NCI-H1105 treated with DMSO at 0.1 percent for 48 hours (cell line): ENCODE measurements at regions not wholly inside any gene's neighbourhood (a gene's known extent, or its start where the extent isn't known, plus 50 kb on each side); places are given as distances from the start of the nearest gene placed in this dataset.
A peak's percentile ranks its signal among the peaks of the same experiment; 100 is the strongest.
"Not testable (repeated sequence)": the region's sequence is repeated elsewhere in the genome, so short reads cannot be mapped to it uniquely, and the experiment has no call there.

Experiments used
- DNase-seq: peaks from one replicate; lab custom pipeline; 2025; lab: John Stamatoyannopoulos, UW

DNA sequence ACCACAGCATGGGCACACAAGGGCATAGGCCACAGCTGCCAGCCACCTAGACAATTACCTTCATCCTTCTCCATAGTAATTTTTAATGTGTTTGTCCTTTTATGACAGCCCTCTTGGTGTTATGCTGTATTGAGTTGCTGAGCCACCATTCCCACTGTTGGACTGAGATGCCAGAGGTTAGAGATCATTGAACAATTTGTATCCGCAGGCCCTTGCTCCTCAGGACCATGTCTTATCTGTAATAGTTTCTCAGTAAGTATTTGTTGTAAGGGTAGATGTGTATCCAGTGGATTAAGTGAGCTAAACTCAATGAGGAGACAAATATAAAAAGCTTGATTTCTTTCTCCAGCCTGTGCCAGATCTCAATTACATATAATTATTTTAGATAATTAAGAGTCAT, 832.8 kb upstream of the ID2 start:
- DNase-seq, result peak; percentile 36

DNA sequence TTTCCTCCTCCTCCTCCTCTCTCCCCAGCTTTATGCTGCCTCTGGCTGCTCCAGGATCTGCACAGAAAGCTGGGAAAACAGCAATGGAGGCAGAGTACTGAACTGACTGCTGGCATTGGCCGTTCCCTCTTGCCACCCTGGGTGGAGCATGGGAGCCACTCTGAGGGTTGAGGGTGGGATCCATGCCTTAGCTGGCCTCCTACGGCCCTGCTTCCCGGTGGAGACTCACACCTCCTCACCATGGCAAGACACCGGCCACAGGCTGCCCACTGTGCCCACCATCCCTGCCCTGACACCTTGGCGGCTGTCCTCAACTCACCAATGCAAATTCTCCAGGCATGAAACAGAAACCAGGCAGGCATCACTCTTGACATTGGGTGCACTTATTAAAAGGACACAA, 832.3 kb upstream of the ID2 start:
- DNase-seq, result no peak

DNA sequence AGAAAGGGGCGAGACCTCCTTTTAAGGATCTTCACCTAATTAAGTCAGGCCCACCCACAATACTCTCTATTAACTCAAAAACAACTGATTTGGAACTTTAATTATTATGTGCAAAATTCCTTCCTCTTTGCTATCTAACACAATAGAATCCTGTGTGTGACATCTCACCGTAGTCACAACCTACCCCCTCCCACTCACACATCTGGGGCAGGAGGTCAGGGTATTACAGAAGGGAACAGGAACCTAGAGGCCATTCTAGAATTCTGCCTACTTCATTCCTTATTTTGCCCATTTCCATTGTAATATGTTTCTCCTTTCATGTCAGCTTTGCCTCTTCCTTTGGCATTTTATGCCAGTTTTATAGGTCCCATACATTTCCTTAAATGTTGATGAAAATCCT, 829.3 kb upstream of the ID2 start:
- DNase-seq, result no peak

GRCh38 chr2:7857904-7858303, 824.0 kb upstream of the ID2 start:
- DNase-seq, result no peak

DNA sequence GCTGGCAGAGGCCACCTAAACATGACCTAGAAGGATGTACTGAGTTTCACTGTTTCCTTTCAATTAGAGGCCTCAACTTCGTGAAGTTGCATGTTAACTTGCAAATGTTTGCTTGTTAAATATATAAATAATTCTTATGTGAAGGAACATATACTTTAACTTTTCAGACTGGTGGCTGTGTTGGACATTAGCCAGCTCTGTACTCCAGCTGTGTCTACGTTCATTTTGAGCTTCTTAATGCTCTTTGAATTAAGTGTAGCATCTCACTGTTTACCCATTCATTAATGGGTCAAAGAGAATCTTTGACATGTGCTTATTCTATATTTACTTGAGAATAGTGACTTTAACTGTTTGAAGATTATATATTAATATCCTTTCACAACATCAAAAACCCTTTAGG, 823.2 kb upstream of the ID2 start:
- no peak for DNase-seq

- DNase-seq, result peak; percentile 7
Observed at GRCh38 chr2:7860693-7861092, 821.2 kb upstream of the ID2 start.

- no peak for DNase-seq
Observed at GRCh38 chr2:7861910-7862702, 819.8 kb upstream of the ID2 start.

GRCh38 chr2:7866104-7866503, 815.8 kb upstream of the ID2 start:
- DNase-seq, result no peak

GRCh38 chr2:7866825-7867224, 815.0 kb upstream of the ID2 start:
- no peak for DNase-seq

DNA sequence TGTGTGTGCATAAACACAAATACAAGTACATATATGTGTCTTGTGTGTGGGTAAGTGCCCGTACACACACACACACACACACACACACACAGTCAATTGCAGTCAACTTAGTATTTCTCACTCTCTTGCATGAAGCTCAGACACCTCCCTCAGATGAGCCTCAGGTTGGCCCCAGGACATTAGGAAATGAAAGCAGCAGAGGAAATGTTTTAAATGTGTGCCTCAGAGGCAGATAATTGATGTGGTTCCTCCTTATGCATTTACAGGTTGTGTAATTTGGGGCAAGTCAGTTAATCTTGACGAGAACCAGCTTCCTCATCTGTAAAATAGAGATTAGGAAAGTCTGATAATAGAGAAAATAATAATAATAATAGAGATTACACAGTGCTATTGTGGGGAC, 814.0 kb upstream of the ID2 start:
- DNase-seq, result no peak

GRCh38 chr2:7868836-7869235, 813.0 kb upstream of the ID2 start:
- no peak for DNase-seq

DNA sequence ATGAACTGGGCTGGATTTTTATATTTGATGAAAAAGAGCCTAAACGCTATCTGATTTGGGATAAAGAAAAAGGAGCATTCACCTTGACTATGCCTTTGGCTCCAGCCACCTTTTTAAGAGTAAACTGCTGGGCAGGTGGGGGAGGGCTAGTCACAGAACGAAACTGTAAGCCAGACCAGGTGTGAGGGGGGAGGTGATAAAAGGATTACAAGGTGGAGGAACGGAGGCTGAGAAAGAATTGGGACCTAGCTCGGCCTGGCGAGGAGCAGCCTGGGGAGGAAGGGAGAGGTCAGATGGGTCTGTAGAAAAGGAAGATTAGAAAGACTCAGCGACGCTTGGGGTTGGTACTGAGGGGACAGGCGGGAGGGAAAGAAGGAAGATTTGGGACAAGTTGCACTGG, 805.4 kb upstream of the ID2 start:
- DNase-seq, result not testable (repeated sequence)

DNA sequence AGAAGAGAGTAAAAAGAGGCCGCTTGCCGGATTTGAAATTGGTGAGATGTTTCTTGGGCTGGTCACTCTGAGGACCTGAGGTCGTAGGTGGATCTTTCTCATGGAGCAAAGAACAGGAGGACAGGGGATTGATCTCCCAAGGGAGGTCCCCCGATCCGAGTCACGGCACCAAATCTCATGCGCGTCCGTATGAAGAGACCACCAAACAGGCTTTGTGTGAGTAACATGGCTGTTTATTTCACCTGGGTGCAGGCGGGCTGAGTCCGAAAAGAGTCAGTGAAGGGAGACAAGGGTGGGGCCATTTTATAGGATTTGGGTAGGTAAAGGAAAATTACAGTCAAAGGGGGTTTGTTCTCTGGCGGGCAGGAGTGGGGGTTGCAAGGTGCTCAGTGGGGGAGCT, 803.6 kb upstream of the ID2 start:
- DNase-seq, result not testable (repeated sequence)

DNA sequence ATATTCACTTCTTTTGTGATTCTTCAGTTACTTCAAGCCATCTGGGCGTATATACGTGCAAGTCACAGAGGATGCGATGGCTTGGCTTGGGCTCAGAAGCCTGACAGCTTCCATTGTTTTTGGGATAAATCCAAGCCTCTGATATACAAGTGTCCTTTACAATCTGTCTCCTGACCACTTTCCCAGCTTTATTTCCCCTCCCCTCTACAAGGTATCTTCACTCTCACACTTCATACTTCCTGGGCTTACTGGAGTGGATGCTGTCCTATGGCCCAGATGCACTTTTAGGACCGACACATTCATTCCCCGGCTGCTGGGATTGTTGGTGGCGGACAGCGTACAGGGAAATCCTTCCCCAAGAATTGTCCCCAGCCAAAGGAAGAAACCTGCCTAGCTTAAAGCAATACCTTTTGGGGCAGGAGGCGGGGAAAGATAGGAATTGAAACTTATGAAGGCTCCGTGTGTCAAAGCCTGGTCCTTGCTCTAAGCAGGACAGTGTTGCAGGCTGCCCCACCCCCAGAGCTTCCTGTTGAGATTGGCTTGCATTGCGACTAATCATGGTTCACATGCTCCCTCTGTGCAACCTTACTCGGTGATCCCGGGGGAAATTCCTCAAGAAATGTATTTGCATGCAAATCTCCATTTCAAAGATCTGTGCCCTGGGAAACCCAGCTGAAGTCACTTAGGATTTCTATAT, 802.9 kb upstream of the ID2 start:
- DNase-seq, result no peak

DNA sequence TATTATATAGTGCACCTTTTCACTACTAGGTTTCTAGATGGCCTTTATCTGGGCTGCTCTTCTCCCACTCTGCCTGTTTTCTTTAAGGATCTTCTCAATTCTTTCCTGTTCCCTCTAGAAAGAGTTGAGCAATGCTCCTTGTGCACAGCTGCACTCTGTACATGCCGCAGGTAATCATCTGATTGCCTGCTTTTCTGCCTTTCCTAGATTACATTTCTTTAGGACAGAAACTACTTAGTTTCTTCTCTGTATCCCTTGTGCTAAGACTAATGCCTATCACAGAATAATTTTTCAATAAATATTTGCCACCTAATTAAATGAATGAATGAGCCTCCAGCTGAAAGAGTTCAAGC, 802.4 kb upstream of the ID2 start:
- no peak for DNase-seq

- no peak for DNase-seq
Observed at GRCh38 chr2:7880126-7880525, 801.7 kb upstream of the ID2 start.

- peak; percentile 37 for DNase-seq
Observed at GRCh38 chr2:7880566-7880965, 801.3 kb upstream of the ID2 start.

DNA sequence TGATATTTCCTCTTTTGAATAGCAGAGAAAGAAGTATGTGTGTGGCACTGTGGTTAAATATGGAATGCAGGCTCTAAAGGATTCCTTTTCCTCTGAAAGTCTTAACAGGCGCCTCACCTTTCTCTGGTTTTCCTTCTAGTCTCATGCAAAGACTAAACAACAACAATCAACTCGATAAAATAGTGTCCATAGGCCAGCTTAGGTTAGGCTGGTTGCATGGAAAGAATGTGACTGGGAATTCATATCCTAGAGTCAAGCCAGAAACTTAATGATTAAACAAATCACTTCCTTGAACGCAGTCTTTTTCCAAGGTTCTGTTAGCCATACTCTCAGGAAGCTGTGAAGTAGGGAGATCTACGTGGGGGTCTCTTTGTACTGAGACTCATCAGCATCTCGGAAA, 800.8 kb upstream of the ID2 start:
- DNase-seq, result no peak

GRCh38 chr2:7881466-7881865, 800.4 kb upstream of the ID2 start:
- DNase-seq, result no peak

DNA sequence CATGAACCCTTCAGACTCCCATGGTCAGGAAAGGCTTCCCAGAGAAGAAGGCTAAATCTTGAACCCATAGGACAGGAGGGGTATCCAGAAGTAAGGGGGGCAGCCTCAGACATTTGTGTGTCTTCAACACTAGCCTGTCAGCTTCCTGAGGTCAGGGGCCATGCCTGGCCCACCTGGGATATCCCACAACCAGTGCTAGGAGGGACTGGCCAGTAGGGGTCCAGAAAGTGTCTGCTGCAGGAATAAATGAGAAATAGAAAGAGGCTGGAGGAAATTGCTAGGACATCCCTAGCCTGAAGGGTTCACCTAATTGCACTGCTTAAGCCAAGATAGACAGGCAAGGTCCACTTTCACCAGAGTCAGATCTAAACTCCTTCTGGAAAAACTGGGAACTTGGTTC, 799.6 kb upstream of the ID2 start:
- no peak for DNase-seq

GRCh38 chr2:7884338-7884737, 797.5 kb upstream of the ID2 start:
- DNase-seq, result no peak

GRCh38 chr2:7886666-7887065, 795.2 kb upstream of the ID2 start:
- DNase-seq, result no peak

GRCh38 chr2:7887441-7887840, 794.4 kb upstream of the ID2 start:
- DNase-seq, result no peak

DNA sequence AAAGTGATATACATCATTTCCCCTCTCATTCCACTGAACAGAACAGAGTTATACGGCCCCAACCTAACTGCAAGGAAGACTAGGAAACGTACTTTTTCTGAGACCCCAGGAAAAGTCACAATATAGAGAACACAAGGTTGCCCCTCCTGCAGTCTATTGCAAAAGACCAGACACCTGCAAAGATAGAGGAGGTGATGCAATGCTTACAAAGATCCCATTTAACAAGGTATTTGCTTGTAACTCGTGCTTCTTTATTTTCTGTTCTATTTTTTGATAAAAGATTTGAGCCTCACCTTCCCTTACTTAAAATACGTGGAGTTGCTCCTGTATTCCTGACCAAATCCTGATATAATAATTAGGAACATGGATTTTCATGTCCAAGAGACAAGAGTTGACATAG, 793.0 kb upstream of the ID2 start:
- DNase-seq, result no peak
